ENCODE measurements at regions not wholly inside any gene's neighbourhood (a gene's known extent, or its start where the extent isn't known, plus 50 kb on each side); places are given as distances from the start of the nearest gene placed in this dataset.
A peak's percentile ranks its signal among the peaks of the same experiment; 100 is the strongest.

DNA sequence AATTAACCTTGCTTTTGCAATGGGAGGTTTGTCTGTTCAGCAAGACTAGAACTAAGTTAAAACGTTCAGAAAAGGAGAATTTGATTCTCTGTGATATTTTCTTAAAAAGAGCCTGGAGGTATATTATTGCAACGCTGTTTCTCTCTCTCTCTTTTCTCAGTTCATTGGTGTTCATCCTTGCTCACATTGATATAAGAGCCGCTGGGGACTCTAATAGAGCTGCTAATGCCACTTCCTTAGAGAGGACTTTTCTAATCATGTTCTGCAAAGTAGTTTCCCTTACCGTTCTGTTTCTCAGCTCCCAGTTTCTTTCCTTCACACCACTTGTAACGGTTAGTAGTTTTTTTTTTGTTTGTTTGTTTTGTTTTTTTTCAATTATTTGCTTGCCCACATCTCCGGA lies 203.8 kb downstream of the RWDD3 start:
- no peak for DNase-seq

DNA sequence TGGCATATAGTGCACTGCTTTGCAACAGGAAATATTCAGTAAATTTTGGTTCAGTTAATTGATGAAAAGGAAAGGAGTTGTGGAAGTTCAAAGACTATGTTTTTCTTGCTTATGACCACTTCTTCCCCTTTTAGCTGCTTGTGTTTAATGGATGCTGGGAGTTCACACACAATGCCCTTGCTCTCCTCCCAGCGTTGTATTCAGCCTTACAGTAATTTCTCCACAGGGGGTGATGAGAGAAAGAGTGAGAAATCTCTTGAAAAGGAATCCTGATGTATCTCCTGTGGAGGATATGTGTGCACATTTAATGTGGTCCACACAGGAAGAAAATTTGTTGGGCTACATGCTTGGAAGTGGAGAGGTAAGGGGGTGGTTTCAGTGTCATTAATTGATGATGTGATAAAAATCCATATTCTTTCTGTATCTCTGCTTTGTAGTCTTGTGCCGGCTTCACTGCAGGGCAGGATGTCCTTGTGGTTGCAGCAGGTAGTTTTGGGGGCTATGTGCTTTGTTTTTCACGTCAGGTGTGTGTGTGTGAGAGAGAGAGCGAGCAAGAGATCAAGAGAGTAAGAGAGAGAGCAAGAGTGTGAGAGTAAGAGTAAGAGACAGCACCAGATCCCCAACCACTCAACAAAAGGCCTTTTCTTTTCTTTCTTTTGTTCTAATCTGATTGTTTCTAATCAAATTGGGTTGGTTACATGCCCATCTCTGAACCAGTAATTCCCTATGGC lies 204.4 kb downstream of the RWDD3 start:
- DNase-seq, result no peak

DNA sequence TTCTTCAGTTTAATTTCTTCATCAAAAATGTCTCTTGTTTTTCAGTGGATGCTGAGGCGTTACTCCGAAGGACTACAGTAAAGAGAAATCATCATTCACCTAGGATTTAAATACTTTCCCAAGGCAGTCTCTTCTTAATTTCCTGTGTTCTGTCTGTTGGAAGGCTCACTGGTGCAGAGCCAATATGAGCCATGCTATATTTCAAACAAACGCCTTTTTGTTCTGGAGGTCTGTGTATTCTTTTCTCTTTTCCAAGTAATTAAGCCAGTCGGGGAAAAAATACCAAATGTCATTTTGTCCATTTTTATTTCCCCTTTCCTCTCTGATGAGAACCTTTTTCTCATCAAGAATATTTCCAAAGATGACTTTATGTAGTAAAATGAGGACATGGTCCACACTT lies 206.5 kb downstream of the RWDD3 start:
- no peak for DNase-seq

DNA sequence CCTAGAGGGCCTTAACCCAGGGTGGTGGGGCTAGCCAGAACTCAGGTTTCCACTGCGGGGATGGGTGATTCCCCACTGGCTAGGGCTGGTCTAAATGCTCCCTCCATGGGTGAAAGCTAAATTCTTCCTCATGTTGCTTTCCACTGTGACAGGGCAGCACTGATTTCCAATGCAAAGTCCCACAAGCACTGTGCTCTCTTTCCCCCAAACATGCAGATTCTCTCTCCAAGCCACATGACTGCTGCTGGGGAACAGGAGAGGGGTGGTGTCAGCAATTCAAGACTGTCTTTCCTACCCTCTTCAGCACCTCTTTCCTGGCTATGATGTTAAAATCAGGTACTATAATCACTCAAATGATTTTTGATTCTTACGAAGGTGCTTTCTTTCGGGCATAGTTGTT lies 215.5 kb downstream of the RWDD3 start:
- no peak for DNase-seq

DNA sequence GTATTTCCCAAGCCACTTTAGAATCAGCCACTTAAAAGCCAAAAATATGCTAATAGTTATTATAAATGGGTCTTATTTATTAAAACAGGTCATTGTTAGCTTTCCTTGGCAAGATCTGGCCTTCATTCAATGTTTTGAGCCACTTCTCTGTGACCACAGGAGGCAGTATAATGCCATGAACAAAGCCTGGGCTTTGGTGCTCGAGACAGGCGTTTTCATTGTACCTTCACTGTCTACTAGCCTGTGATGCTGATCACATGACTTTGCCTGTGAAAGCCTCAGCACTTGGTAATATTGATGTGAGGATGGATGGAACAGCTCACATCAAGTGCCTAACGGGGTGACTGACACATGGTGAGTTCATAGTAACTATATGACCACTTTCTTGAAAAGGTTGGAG lies 217.0 kb downstream of the RWDD3 start:
- no peak for DNase-seq

DNA sequence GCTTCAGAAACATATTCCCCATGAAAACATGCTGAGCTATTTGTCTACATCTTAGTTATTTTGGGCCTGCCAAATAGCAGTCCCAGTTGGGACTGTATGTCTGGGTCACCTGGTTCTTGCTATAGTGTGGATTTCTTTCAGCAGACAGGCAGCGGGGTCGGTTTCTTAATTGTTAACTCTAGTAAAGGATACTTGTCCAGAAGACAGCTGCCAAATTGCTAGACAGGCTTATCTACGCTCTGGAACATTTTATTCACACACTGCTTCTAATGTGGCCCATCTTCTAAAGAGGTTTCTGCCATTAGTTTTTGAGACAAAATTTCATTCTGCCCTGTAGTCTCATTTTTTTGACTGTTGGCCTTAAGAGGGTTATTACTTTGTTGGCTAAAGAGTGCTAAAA lies 217.9 kb downstream of the RWDD3 start:
- no peak for DNase-seq

DNA sequence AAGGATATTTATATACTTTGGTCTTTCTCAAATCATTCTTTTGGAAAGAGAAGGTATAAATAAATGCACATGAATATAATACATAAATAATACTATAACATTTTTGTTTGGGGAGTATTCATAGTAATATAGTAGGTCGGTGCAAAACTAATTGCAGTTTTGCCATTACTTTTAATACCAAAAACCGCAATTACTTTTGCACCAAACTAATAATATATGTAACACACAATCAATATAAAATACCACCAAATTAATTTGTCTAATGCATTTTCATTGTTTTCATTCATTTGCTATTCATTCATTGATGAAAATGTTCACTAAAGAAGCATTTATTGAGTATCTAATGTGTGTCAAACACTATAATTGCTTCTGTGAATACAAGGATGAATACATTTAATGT lies 219.0 kb downstream of the RWDD3 start:
- no peak for DNase-seq

DNA sequence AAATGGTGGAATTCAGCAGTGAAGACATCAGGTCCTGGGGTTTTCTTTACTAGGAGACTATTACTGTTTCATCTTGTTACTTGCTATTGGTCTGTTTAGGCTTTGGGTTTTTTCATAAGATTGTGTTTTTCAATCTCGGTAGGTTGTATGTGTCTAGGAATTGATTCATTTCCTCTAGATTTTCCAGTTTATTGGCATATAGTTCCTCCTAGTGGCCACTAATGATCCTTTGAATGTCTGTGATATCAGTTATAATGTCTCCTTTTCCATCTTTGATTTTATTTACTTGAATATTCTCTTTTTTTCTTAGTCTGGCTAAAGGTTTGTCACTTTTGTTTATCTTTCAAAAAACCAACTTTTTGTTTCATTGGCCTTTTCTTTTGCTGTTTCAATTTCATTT lies 233.0 kb downstream of the RWDD3 start:
- peak; percentile 8 for DNase-seq

DNA sequence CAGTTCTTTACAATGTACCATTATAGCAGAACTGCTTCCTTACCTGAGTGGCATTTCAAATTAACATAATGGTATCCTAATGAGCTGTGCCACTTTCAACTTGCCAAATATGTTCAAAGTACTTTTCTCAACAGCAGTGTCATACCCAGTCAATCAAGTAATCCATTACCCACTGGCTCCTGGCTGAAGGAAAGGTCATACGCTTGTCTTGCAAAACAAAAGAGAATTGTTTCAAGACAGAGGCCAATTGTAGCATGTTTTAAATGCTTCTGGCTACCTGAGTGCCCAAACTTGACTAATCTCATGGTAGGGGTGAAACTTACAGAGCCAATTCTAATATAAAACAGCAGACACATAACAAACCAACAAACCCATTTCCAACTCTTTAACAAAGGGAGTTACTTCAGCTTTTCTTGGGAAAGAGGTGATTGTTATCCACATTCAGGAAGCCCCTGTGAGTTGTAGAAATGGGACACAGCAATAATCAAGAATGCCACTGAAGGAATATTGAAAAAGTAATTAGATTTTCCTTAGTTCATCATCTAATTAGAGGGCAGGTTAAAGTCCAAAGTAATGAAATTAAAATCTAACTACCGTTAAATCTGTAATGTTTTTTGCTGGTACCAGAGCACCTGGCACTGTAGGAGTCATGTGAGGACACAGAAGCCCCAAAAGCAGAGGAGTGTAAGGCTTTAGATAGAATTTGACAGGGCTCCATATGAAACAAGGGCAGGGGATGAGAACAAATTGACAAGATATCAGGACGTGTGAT lies 241.9 kb downstream of the RWDD3 start:
- DNase-seq, result no peak

DNA sequence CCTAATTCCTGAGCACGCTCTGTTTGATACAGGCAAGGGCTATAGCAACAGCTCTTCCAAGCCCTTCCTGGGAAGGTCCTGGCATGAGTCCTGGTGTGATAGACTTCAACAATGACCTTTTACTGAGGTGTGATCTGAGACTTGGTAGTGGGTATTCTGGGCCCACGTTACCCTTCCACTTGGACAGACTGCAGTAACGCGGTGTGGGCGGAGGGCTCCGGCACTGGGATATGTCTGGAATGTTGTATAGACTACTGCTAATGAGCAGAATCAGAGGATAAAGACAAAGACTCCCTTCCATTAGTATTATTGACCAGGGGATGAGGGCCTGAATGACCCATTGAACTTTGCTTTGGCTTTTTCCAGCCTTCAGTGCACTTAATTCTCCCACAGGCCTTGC lies 262.3 kb downstream of the RWDD3 start:
- no peak for DNase-seq

DNA sequence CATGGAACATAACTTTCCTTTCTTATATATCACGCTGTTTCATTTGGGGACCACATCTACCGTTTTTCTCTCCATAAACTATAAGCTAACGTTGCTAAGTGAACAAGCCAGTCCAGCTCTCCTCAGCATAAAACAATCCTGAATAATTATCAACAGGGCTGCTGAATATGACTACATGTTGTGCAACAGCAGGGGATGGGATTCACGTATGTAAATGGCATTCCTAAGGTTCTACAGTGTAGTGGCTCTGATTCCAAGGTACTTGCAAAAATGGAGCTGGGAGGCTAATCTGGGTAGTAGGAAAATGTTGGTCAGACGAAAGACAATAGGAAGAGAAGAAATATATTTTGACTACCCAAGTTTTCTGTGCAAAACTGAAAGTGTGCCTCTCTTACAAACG lies 262.8 kb downstream of the RWDD3 start:
- DNase-seq, result no peak

DNA sequence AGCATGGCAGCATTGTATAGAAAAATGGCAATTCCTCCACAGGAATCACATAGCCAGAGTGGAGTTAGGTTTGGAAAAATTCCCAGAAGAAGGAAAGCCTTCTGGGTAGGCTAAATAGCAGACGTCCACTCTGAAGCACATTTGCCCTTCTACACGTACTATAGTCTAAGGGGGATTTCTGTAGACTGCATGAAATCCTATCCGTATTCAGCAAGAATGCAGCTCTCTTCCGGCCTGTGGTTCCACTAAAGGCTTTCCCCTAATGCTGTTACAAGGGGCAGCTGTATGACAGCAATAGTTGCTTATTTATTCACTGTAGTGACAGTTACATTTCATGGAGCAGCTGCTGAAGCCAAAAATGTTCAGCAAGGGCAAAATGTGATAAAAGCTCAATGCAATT lies 263.6 kb downstream of the RWDD3 start:
- DNase-seq, result no peak

DNA sequence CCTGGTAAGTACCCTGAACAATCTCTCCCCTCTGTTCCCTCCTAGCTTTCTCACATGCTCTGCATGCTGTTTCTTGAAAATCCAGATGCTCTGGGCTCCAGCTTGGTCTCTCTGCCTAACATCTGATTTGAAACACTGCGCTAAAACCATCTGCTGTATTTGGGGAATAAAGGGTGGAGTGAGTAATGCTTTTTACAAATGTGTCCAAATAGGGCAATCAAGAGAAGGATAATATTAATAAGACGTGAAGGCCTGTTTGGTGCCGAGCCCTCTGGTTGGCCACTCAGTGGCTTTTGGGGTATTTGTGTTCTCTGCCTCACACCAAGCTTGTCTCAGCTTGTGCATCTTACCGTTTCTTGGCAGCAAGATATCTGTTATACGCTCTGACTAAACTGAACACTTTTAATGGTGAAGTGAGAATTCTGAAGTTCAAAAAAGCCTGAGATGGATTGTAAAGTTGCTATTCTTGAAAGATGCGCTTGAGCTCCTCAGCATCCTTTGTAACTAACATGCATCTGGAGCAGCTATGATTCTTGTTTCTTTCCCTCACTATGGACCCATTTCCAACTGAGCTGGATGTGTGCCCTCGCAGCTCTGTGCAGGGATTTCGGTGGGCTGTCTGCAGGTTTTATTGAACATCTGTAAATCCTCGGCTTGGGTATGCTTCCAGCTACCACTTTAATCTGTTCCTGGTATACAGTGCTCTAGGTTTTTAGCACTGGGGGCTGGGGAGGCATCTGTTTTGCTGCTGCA lies 269.4 kb downstream of the RWDD3 start:
- no peak for DNase-seq

DNA sequence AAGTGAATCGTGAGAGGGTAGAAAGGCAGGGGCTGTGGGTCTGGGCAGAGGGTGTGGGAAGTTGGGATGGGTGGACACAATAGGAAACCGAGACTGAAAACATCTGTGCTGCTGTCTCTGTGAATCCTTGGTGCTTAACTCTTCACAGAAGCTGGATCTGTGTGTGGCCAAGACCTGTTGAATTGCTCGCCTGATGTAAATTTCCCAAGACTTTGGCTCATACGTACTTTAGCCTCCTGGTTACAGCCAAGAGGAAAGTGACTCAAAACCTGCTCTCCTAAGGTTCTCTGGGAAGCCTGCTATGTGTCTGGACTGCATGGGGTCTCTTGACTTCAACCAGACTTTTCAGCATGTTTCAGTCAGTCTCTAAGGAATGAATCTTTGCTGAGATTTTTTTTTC lies 270.3 kb downstream of the RWDD3 start:
- DNase-seq, result no peak

DNA sequence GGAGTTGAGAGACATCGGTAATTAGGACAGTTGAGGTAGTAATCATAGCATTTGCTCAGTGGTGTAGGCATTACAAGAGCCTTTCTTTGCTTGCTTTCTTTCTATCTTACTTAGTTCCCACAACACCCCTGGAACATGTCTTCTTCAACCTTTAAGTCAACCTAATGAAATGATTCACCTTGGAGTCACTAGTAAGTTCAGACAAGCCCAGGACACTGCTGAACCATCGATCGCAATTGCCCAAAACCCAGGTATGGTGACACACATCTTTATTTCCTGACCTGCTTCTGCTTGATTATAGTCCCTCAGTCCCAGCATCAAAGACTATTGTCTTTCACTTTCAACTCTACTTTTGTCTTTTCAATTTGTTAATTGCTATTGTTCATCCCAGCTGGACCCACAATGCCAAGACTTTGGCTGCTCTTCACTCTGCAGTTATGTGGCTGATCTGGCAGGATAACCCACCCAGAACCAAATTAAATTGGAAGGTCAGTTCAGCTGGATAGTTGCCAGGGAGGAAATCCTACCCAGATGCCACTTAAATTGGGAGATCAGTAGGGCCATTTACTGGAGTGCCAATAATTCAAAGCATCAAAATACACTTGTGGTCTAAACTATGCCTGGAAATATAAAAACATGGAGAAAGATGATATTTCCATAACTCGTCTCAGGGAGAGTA lies 272.9 kb downstream of the RWDD3 start:
- peak; percentile 55 for DNase-seq

DNA sequence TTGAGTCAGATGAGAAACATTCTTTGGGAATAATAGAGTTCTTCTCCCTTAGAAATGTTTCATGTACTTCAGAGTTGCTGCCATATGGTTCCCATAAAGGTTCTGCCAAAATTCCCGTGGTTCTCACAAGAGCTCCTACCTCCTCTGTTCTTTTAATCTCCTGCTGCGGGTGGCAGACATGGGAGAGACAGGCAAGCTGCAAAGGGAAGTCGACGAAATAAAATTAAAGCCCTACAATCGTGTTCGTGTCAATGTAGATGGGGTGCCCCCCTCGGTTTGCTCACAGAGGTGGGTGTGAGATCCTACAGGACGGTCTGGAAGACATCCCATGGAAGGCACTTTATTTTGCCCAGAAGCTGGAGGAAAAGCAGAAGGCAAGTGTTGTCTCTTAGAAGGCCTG lies 276.0 kb downstream of the RWDD3 start:
- no peak for DNase-seq

DNA sequence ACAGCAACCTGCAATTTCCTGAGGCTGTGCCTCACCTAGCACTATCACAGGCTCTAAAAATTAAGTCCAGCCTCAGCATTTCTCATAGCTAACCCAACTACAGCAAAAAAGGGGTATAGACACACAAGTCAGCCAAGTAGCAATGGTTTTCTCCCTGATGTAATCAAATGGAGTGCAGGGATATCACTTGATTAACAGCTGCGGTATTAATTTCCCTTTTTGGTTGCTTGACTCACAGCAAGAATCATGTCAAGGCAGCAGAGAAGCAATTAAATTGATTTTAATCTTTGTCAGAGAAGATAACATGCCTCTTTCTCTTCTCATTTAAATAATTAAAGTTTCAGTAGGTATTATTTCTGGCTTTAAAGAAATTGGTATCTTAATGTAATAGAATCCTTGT lies 278.9 kb downstream of the RWDD3 start:
- DNase-seq, result no peak

DNA sequence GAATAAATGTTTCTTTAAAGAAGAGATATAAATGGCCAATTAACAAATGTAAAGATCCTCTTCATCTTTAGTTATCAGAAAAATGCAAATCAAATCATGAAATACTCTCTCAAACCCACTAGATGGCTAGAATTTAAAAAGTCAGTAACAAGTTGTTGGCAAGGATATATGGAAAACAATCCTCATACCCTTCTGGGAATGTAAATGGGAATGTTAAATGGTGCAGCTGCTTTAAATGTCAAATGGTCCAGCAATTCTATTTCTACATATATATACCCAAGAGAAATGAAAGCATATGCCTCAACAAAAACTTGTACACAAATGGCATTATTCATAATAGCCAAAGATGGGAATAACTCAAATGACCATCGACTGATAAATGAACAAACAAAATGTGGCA lies 283.5 kb downstream of the RWDD3 start:
- no peak for DNase-seq

DNA sequence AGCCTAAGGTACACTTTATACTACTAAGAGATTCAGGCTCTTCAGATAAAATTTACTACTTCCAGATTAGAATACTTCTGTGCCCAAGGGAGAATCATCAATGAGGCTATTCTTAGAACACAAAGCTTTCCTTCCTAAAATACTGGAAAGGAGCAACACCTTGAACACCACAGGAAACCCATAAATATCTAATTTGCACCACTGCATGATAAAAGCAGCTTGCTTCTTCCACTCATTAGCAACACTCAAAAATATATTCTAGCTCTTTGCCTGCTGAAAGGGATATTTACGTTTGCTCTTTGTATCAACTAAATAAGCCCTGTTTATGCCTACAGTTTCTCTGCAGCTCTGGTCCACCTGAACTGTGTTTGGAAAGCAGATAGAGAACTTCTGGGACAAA lies 284.3 kb downstream of the RWDD3 start:
- DNase-seq, result no peak

DNA sequence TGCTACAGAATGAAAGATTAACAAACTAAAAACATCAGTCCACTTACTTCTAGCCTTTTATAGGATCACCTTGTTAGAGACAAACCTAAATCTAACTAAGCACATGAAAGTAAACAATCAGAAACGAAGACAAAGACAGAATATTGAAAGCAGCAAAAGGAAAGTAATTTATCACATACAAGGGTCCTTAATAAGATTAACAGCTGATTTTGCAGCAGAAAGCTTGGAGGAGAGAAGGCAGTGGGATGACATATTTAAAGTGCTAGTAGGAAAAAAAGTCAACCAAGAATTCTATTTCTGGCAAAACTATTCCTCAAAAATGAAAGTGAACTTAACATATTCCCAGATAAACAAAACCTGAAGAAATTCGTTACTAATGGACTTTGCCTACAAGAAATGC lies 286.4 kb downstream of the RWDD3 start:
- no peak for DNase-seq

DNA sequence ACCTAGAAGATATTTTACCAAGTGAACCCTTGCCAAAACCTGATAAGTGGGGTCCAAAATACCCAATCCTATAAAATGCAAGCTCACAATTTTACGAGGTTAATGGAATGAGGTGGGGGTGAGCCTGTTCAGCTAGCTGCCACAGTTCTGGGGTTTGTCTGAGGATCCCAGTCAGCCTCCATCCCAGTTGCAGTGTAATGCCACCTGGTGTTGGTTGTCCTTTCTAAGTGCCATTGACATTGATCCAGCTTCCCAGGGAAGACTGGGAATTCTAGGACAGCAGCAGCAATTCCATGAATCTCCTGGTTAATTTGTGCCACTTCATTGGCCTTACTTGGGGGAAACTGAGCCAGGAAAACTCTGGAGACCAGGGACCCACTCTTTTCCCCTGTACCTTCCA lies 298.3 kb downstream of the RWDD3 start:
- DNase-seq, result no peak

DNA sequence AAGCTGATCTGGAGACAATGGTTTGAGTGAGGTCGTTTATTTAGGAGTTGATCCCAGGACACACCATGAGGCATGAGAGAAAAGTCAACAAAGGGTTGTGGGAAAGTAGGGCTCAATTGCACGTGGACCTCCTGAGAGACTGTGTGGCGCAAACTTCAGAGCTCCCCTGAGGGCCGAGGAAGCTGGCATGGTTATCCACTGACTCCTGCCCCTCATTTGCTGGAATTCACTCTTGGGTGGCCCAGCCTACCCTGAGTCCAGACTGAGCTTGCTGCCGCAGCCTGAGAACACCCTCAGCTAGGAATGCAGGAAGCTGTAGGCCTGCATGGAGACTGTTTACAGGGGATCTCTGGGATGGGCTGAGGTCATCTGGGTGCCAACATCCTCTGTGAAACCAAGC lies 301.0 kb downstream of the RWDD3 start:
- DNase-seq, result no peak

DNA sequence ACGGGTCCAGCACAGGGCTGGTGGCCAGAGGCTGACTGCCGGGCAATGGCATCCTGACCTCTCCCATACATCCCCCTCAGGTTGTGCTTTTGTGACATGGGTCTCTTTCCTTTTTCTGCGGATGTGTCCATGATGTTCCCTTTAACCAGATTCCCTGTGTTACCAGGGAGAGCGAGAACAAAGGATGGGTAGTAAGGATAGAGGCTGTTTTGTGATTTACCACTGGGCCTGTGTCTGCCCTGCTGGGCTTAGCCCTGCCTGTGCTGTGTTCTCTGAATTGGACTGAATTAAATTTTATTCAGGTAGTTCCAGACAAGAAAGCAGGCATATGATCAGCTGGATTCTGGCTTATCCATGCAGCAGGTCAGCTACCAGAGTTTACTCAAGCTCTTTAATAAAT lies 301.6 kb downstream of the RWDD3 start:
- no peak for DNase-seq

DNA sequence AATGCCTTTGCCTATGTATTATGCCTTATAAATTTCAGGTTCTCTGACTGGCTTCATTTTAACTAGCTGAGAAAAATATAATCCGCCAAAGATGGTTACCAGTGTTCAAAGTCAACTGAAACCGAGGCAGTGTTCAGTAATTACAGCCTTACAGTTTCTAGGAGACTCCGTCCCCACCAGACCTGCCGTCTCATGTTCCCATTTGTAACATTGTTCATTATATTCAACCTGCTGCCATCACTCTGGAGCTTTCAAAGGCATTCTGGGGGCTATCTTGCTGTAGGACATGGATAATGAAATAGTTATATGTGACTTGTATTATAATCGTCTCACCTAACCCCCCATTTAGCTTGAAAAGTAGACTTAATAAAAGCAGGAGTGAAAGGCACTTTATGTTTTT lies 302.5 kb downstream of the RWDD3 start:
- DNase-seq, result no peak

All from NCI-H2029 treated with DMSO at 0.1 percent for 48 hours (cell line).